Activated CD4-positive, alpha-beta T cell treated with anti-CD3 and anti-CD28 coated beads, Interleukin-2, amount 50 U/mL, for 24 hours (primary cell): ENCODE measurements at regions not wholly inside any gene's neighbourhood (a gene's known extent, or its start where the extent isn't known, plus 50 kb on each side); places are given as distances from the start of the nearest gene placed in this dataset.

Source experiments
- DNase-seq, 2 donors: peaks; one replicate each; pipeline ENCODE4 v3.0.0-alpha.2; 2020; ENCODE audit warnings: low read depth in 1 of 2, low spot score in 1 of 2

- DNase-seq: no peak
Measured at GRCh38 chr14:62082779-62083178, 320.6 kb downstream of the SNAPC1 start.

DNA sequence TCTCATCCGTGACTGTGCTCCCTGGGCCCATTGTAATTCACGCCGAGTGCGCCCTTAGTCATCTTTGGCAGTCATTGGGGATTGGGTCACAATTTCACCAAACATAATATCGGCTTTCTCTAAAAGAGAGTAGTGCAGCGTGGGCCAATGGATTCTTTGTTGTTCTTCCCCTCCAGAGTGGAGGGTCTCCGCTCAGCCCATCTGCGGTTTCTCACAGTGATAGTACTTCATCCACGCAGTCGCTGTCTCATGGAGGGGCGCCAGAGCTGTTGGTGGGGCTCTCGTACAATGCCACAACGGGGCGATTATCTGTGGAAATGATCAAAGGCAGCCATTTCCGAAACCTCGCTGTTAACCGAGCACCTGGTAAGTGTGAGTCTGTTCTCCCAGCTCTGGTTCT, 321.8 kb downstream of the SNAPC1 start:
- no peak for DNase-seq

- no peak for DNase-seq
Measured at GRCh38 chr14:62087191-62087590, 325.0 kb downstream of the SNAPC1 start.

GRCh38 chr14:62093736-62094135, 331.5 kb downstream of the SNAPC1 start:
- no peak for DNase-seq

GRCh38 chr14:62097072-62097471, 334.9 kb downstream of the SNAPC1 start:
- no peak for DNase-seq

DNA sequence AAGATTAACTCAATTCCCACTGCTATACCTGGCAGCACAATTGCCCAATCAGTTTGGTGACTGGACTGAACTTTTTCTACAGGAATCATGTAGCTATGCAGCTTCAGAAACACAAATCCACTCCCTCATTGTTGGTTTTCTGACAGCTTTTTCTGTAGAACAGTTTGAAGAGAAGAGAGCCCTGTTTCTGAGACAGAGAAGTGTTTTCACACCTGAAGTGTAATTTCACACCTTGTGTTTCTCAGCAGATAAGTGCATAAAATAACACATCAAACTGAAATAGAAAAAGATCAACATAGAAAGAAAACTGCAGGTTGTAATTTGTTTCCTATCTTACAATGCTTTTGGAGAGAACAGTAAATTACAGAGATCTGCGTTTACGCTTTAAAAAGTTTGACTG, 335.6 kb downstream of the SNAPC1 start:
- no peak for DNase-seq

- DNase-seq: no peak
Measured at GRCh38 chr14:62098357-62098756, 336.1 kb downstream of the SNAPC1 start.

GRCh38 chr14:62099091-62099490, 336.9 kb downstream of the SNAPC1 start:
- no peak for DNase-seq

DNA sequence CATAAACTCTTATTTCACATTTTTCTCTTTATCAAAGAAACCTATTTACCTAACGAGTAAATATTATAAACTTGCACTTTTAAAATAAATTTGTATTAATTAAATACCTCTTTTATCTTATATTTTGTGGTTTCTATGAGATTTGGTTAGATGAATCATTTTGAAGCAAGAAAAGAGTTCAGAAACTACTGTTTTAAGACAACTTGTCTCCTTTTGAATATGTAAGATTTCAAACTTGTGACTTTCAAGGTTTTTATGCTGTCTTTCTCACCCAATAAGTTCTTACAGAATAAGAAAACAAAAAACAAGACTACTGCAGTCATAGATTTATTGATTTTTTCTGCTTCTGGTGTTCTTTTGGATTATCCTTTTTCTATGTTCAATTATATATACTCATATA, 339.0 kb downstream of the SNAPC1 start:
- DNase-seq: no peak

GRCh38 chr14:62101673-62102348, 339.6 kb downstream of the SNAPC1 start:
- no peak for DNase-seq

DNA sequence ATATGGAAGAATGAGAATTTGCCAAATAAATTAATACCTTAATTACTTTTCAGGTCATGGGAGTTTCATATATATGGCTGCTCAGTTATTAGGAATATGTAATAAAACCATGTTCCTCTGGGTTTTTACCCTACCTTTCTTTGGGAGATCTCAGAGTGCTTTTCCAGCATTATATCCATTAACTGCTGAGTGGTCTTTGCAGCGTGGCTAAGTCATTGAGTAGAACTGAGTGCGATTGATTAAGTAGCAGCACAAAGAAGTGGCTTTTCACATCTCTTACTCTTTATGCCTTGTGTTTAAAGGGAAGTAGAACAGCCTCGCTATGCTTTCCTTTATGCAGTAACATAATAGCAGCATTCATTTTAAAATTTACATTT, 340.1 kb downstream of the SNAPC1 start:
- DNase-seq: no peak

DNA sequence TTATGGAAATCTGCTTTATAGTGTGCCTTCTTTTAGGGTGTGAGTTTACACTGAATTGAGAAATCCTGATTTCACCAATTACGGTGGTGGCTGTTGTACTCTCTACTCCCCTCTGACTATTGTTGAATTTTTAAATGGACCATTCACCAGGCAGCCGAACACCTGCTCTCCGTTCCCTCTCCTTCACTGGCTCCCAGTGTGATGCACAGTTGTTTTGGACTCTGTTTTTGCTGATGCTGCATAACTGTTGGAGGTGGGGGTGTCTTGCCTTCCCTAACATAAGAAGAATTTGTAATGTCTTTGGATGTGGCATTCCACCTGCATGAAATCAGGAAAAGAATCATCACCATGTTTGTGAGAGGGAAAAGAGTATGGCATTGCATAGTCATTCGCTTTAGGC, 341.2 kb downstream of the SNAPC1 start:
- DNase-seq: no peak

- no peak for DNase-seq
Measured at GRCh38 chr14:62110941-62111340, 348.7 kb downstream of the SNAPC1 start.

DNA sequence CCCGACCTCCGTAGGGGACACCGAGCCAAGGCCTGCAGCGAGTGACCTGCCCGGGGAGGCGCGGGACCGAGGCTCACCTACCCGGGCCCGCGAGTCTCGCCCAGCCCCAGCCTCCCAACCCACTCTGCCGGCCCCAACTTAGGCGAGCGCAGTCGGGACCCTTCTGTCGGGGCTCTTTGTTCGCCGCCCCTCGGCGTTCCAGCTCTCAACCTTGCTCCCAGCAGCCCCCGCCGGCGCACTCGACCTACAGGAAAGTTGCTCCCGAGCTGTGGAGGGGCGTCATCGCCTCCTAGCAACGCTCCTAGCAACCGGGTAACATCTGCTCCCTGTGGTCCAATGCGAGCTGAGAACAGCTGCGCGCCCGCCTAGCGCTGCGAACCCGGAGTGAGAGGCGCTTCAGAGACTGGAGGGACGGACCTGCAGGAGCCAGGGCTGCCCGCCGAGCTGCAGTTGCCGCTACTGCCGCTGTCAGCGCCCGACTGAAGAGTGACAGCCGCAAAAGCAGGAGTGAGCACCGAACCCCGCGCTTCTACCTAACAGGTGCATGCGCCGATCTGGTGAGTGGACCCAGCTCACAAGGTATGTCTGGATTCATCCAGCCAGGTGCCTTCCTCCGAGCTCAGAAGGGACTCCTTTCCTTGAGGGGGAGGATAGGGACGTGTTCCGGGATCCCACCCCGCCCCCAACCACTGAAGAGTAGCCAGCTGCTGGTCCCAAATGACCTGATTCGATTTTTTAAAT, 355.0 kb downstream of the SNAPC1 start:
- peak; percentile 34 to 48 for DNase-seq

DNA sequence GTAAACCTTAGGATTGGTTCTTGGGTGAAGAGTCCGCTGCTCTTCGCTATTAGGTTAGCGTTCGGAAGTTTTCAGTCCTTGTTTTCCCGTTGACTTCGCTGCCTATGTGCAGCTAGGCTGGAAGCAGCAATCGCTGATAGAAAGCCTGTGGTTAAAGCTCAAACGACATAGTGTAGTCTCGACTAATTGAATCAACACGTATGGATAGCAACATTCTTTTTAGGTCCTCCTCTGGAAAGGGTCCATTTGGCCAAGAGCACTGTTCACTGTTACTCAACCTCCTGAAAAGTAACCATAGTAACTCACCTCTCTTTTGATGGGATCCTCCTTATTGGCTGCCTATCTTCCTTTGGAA, 355.5 kb downstream of the SNAPC1 start:
- no peak for DNase-seq

GRCh38 chr14:62118461-62118860, 356.2 kb downstream of the SNAPC1 start:
- DNase-seq: no peak

DNA sequence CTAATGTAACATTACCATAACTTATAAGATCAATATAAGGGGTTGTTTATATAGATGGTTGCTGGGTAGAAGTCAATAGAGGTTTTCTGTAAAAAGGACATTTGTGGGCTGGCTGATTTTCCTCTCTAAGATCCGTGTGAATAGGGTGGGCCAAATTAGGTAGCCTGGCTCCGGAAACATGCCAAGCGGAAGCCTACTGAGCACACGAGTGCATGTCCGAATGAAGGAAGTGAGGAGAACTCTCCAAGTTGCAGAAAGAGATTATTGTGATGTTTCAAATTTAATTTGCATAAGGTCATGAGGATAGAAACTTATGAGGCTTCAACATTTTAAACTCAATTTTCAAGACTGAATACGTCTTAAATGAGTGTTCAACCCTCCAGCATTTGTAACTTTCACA, 356.7 kb downstream of the SNAPC1 start:
- no peak for DNase-seq

DNA sequence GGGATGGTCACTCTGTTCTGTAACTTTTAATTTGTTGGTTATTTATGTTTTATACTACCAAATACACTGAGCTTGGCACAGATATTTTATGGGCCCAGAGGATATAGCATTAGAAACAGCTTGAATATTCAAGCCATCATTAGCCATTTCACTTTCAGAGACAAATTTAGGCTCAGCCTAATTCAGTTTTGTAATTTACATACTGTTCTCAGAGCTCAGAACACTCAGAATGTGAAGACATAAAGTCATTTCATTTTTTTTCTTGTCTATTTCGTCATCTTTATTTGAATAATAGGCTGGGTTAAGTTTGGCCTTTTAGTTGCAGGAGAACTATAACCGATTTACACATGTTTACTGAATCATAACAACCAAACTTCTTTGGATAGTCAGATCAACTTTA, 361.7 kb downstream of the SNAPC1 start:
- no peak for DNase-seq

DNA sequence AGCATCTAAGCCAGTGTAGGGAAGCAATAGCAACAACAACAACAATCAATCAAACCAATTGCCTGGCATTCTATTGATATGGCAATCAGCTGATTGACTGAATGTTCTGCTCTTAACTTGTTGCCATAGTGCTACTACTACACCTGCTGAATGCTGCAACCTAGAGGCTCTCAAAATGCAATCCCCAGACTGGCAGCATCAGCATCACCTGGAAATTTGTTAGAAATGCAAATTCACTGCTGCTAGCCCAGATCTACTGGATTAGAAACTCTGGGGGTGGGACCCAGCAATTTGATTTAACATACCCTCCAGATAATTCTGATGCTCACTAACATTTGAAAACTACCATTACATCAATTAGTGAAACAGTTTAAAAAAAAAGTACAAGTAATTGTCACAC, 363.6 kb downstream of the SNAPC1 start:
- no peak for DNase-seq

- DNase-seq: peak in 1 of 2 donors; percentile 23
Measured at GRCh38 chr14:62126879-62127478, 364.8 kb downstream of the SNAPC1 start.

- DNase-seq: no peak
Measured at GRCh38 chr14:62130441-62130840, 368.2 kb downstream of the SNAPC1 start.

- no peak for DNase-seq
Measured at GRCh38 chr14:62133776-62134550, 371.7 kb downstream of the SNAPC1 start.
